GM21381 (cell line): ENCODE measurements at regions not wholly inside any gene's neighbourhood (a gene's known extent, or its start where the extent isn't known, plus 50 kb on each side); places are given as distances from the start of the nearest gene placed in this dataset.

Experiments used
- ATAC-seq: cut with Tn5 transposase; IDR thresholded peaks from one replicate; pipeline ENCODE4 v1.9.1; 2021; ENCODE audit warnings: mild to moderate bottlenecking, moderate library complexity; ENCODE audit not compliant: unreplicated experiment

- ATAC-seq: no peak
Observed at GRCh38 chr2:71784734-71785511, 331.6 kb downstream of the DYSF start.

- no peak for ATAC-seq
Observed at GRCh38 chr2:71783815-71784214, 330.5 kb downstream of the DYSF start.

DNA sequence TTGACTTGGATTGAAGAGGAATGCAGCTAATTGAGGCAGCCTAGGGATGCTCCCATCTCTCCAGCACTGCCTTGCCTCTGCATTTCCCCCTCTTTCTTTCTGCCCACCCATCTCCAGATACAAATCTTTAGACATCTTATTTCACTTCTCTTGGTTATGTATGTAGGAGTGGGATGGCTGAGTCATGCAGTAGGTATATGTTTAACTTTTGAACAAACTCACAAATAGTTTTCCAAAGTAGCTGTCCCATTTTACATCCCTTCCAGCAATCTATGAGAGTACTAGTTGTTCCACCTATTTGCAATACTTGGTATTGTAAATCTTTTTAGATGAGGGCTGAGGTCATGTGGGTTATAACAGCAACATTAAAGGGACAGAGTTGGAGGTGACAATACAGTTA lies 329.9 kb downstream of the DYSF start:
- no peak for ATAC-seq

DNA sequence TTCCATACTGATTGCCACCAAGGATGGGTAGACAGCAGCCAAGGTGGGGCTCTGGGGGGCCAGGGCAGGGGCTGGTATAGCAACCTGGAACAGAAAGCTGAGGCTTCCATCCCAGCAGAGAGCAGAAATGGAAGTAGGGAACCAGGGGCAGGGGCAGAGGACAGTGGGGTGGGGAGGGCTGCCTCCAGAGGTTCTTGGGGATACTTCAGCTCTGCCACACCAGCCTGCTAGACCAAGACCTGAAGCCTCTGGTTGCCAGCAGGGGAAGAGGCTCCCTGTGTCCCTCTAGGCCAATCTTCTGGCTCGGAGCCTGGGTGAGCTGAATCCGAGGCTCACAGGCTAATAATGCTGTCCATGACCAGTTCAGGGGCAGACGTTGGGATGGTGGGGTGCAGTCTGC lies 329.0 kb downstream of the DYSF start:
- ATAC-seq: no peak

DNA sequence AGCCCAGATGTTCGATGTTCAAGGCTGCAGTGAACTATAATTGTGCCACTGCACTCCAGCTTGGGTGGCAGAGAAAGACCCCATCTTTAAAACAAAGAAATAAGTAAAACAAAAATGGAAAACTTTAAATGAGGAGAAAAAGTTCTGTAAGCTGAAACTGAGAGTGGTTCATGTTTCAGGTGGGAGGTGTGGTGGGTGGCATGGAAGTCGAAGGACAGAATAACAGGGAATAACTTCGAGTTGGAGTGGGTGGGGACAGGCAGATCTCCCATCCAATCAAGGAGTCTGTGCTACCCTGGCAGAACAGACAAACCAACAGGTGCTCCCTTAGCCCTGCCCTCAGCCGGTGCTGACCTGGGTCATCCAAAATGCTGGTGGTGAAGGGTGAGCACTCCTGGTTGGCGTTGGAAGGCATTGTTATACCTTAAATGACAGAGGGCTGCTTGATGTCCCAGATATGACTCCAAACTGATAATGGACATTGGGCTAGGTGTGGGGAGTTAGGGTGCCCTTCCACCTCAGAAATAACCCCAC lies 328.4 kb downstream of the DYSF start:
- no peak for ATAC-seq

- ATAC-seq: no peak
Observed at GRCh38 chr2:71780162-71780561, 326.8 kb downstream of the DYSF start.

DNA sequence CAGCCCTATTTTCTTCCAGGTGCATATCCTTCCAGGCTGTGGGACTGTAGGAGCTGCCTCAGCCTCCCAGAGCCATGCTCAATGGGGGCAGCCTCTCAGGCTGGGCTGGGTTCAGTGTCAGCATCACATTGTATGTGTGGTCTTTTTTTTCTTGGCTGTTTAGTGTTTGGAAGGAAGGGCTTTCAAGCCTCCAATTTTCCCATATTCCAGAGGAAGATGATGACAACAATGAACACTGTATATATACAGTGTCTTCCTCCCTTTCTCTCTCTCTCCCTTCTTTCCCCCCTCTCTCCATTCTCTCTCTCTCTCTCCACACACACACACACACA lies 326.4 kb downstream of the DYSF start:
- ATAC-seq: no peak

DNA sequence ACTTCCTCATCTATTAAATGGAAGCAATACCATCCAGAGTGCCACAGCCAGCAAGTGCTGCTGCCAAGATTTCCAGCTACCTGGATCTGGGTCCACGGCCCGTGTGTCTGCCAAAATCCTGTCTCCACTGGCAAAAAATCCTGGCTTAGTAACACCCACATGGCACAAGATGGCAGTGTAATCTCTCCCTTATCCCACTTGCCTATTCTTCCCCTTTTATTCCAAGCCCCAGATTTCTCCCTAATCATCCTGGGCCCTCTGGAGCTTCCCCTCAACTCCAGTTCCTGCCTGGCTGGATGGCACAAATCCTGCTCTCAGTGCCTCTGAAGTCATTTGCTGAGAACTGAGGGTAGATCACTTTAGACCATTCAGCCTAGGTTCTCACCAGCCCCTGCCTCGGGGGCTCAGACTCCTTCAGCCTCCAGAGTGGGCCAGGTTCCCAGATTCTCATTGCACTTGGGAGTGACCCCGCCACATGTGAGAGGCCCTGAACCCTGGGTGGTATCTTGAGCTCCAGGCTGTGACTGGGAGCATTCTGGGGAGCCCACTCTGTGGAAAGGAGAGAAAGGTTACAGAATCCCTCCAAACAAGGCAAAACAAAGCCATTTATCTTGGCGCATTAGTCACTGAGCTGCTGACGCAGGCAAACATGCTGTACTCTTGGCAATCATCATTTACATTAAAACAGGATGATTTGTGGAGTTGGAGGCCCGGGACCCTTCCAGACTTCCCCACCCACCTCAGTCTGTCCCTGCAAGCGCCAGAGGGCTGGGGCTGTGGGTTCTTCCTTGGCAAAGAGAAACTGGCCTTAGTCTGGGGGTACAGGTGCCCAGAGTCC lies 325.8 kb downstream of the DYSF start:
- no peak for ATAC-seq

DNA sequence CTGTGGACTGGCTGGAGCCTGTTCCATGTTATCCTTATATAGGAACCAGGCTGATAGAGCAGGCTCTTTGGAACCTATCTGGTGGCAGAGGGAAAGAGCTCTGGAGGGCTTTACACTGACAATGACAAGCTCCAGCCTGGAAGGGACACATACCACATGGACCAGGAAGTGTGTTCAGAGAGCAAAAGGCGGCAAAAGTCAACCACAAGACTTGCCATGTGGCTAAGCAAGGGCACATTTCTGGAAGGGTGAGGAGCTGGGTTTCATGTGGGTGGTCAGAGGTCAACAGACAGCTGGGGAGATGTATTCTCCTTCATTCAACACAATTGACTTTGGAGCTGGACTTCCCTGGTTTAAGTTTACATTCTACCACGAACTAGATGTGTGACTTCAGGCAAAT lies 325.2 kb downstream of the DYSF start:
- no peak for ATAC-seq

DNA sequence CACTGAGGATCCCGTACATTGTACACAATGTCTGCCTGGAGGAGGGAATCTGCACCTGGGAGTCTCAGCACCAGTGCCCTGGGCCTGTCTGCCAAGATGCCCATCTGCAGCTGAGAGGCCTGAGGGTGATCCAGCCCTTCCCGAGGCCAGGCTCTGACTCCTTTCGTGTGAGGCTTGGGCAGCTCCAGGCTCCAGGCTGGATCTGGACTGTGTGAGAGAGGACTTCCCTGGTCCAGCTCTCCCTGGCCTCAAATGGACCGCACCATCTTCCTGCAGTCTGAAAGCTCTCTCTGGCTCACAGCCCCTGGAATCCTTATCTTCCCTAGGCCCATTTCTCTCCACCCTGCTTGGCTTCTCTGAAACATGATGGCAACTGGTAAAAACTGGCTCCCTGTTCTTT lies 324.6 kb downstream of the DYSF start:
- no peak for ATAC-seq

GRCh38 chr2:71776227-71776626 lies 322.9 kb downstream of the DYSF start:
- ATAC-seq: no peak

DNA sequence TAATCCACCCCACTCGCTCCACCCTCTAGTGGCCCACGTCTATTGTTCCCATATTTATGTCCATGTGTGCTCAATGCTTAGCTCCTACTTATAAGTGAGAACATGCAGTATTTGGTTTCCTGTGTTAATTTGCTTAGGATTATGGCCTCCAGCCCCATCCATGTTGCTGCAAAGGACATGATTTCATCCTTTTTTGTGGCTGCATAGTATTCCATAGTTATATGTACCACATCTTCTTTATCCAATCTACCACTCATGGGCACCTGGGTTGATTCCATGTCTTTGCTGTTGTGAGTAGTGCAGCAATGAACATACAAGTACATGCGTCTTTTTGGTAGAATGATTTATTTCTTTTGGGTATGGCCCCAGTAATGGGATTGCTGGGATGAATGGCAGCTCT lies 319.9 kb downstream of the DYSF start:
- ATAC-seq: no peak

GRCh38 chr2:71772510-71773172 lies 319.3 kb downstream of the DYSF start:
- ATAC-seq: no peak

GRCh38 chr2:71767663-71768062 lies 314.3 kb downstream of the DYSF start:
- ATAC-seq: no peak

- ATAC-seq: no peak
Observed at GRCh38 chr2:71759060-71759459, 305.7 kb downstream of the DYSF start.

DNA sequence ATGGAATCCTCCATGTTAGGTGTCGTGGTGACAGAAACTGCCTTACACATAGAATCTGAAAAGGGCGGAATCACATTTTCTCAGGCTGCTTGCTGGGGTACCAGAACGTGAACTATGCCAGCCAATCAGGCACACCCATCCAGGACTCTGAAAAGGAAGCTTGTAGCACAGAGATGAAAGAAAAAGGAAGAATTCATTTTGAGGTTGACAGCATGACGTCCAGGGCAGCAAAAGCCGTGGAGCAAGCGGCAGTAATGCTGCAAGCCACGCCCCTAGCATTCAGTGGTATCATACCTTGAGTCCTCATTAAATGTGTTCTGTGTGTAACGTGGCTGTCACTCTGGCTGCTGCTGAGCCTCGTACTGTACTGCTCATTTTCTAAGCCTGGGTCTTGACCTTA lies 304.0 kb downstream of the DYSF start:
- ATAC-seq: no peak

DNA sequence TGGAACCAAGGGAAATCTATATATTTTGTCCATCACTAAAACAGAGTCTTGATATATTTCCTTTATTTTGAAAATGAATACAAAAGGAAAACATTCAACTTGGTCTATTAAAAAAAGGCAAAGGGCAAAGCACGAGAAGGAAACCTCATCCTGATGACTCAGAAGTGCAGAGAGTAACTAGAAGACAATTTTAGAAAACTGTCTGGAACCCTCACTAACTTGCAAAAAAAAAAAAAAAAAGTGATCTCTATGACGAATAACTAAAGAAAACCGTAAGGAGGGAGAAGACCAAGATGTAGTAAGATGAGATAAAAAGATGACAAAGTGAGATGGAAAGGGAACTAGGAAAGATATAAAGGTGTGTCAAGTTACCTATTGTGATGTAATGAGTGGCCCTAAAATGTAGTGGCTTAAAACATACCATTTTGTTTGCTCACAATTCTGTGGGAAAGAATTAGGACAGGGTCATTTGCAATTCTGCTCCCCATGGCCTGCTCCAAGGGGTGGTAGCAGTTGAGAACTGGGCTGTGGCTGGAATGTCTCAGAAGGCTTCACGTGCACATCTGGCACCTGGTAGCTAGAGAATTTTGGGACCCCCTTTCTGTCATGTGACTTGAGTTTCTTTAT lies 303.0 kb downstream of the DYSF start:
- ATAC-seq: no peak

DNA sequence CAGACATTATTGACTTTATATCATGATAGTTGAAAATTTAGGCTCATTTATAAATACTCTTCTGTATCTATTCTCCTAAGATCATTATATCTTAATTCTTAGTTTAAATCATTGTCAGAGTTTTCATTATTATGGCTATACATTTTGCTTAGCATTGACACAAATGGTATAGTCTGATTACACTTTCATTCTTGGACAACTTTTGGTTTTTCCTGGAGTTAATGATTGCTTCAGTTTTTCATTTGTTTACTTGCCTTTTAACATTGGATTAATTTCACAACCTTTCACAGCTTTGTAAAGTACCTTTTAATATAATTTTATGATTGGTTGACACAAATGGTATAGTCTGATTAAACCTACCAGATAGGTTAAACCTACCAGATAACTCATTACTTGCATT lies 298.2 kb downstream of the DYSF start:
- ATAC-seq: no peak

DNA sequence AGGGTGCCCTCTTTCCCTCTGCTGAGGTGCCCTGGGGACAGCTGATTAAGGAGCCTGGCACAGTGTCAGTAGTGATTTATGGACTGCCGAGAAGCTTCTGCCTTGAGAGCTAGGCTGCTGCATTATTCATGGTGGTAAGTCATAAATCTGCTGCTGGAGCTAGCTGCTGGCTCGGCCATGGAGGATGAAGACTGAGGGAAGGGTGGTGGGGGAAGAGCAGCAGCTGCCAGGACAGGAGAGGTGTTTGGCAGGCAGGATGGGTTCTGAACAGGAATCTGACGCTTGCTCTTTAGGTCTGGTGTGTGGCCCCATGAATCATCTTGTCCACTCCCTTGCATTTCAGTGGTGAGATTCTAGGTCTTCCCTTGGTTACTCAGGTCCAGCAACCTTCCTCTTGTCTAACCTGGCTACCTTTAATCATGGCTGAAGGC lies 296.3 kb downstream of the DYSF start:
- ATAC-seq: no peak

DNA sequence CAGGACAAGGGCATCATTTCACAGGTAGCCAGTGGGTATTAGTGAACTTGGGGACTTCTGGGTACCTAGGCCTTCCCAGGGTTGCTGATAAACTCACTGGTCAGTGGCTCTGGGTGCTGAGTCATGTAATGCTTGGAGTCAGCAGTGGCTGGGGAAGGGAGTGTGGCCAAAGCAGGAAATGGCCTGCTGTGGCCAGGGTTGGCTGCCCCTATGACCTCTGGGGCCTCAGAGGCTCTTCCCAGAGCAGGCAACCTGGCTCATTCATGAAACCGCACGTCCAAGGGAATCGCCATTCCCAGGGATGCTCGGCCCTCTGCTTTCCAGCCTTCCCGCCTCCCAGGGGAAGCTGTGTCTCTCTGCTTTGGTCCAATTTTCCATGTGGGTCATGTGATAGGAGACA lies 294.9 kb downstream of the DYSF start:
- no peak for ATAC-seq

DNA sequence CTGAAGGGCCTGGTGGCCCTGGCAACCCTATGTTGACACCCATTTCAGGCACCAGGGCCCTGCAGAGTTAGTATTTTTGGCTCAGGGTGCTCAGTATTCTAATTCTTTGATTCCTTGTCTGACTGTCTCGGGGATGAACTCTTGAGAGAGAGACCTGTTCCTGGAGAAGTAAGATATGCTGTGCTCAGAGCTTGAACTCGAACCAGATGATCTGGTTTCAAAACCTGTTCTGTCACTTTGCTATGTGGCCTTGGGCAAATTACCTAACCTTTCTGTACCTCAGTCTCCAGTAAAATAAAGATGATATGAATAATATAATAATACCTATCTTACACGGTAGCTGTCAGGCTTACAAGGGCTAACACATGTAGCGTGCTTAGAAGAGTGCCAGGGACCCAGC lies 294.2 kb downstream of the DYSF start:
- no peak for ATAC-seq
